ENCODE measurements at regions not wholly inside any gene's neighbourhood (a gene's known extent, or its start where the extent isn't known, plus 50 kb on each side); places are given as distances from the start of the nearest gene placed in this dataset.

DNA sequence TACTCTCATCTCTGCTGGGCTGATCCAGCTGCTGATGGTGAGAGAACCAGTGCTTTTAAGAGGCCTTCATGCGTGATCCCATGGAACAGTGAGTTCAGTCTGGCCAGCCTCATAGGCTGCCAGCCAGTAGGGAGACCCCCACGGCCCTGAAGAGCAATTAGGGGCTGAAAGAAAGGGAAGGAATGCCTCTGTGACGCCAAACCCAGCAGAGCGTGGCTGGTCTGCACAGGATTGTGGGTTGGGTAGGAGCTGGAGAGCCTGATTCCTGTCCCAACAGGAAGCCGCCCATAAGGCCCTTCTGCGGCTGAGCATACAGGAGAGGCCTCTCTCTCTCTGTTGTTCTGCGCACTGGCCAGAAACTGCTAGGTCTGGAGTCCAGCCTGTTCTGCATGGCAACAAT lies 181.5 kb upstream of the E2F8 start:
- TF ChIP-seq EZH2 (IDR thresholded peaks at IDR 0.05; ENCODE audit: borderline replicate concordance, insufficient read depth, low read depth, low read length, poor library complexity, severe bottlenecking): no peak
- TF ChIP-seq, protein P1, sequence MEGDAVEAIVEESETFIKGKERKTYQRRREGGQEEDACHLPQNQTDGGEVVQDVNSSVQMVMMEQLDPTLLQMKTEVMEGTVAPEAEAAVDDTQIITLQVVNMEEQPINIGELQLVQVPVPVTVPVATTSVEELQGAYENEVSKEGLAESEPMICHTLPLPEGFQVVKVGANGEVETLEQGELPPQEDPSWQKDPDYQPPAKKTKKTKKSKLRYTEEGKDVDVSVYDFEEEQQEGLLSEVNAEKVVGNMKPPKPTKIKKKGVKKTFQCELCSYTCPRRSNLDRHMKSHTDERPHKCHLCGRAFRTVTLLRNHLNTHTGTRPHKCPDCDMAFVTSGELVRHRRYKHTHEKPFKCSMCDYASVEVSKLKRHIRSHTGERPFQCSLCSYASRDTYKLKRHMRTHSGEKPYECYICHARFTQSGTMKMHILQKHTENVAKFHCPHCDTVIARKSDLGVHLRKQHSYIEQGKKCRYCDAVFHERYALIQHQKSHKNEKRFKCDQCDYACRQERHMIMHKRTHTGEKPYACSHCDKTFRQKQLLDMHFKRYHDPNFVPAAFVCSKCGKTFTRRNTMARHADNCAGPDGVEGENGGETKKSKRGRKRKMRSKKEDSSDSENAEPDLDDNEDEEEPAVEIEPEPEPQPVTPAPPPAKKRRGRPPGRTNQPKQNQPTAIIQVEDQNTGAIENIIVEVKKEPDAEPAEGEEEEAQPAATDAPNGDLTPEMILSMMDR (IDR thresholded peaks at IDR 0.05): no peak
- ATAC-seq (ENCODE audit: low read depth) (no peak), DNase-seq (no peak)
- H3K4me3 Mint-ChIP-seq: no peak overlapping the region
- Histone ChIP-seq H3K9ac (ENCODE audit: low read length) (no peak overlapping the region), H3K4me3 (ENCODE audit: control extremely low read depth in 1 of 5, extremely low read depth in 1 of 5, insufficient read depth in 1 of 5, low read depth in 2 of 5, low read length in 4 of 5) (no peak overlapping the region), H3K9me3 (ENCODE audit: control extremely low read depth in 1 of 3, control insufficient read depth in 2 of 3, insufficient read depth in 1 of 3, low read length in 2 of 3) (no peaks in the 10 kb centered on the region), H3K4me1 (ENCODE audit: control insufficient read depth in 2 of 2, insufficient read depth in 2 of 2, low read length in 2 of 2) (peaks cover 3 to 8% of the 10 kb centered on the region in 2 donors), H4K20me1 (ENCODE audit: control insufficient read depth, insufficient read depth, low read length, poor library complexity, severe bottlenecking) (no peaks in the 10 kb centered on the region), H3K27me3 (replicated peaks in 1 of 4; ENCODE audit: control extremely low read depth in 1 of 4, control insufficient read depth in 3 of 4, insufficient read depth in 4 of 4, low read length in 3 of 4) (no peaks in the 10 kb centered on the region), H3K36me3 (replicated peaks in 1 of 2; ENCODE audit: control extremely low read depth in 1 of 2, control insufficient read depth in 1 of 2, extremely low read depth in 1 of 2, insufficient read depth in 2 of 2, low read length in 1 of 2) (no peaks in the 10 kb centered on the region), H3K79me2 (ENCODE audit: control insufficient read depth, insufficient read depth, low read length) (no peaks in the 10 kb centered on the region), H3K4me2 (replicated peaks; ENCODE audit: low read depth, low read length, poor library complexity, severe bottlenecking) (no peak overlapping the region), H2AFZ (ENCODE audit: insufficient read depth, low read depth, low read length, poor library complexity, severe bottlenecking) (no peak overlapping the region), H3K27ac (ENCODE audit: low read length in 2 of 2) (no peak overlapping the region)
- no peak overlapping the region for H3K27ac Mint-ChIP-seq
- peaks cover 6% of the 10 kb centered on the region for H3K4me1 Mint-ChIP-seq
- intact Hi-C loops (cut with micrococcal nuclease): no loop called here
- 85% methylated on average over 5 of the region's 7 CpGs for whole genome bisulfite sequencing (ENCODE audit: insufficient coverage)
- peaks cover 17% of the 10 kb centered on the region for H3K27me3 Mint-ChIP-seq
- peaks cover 3% of the 10 kb centered on the region for H3K9me3 Mint-ChIP-seq (ENCODE audit: insufficient read depth)
- CTCF ChIA-PET: no interaction called here
- POLR2A ChIA-PET: no interaction called here

DNA sequence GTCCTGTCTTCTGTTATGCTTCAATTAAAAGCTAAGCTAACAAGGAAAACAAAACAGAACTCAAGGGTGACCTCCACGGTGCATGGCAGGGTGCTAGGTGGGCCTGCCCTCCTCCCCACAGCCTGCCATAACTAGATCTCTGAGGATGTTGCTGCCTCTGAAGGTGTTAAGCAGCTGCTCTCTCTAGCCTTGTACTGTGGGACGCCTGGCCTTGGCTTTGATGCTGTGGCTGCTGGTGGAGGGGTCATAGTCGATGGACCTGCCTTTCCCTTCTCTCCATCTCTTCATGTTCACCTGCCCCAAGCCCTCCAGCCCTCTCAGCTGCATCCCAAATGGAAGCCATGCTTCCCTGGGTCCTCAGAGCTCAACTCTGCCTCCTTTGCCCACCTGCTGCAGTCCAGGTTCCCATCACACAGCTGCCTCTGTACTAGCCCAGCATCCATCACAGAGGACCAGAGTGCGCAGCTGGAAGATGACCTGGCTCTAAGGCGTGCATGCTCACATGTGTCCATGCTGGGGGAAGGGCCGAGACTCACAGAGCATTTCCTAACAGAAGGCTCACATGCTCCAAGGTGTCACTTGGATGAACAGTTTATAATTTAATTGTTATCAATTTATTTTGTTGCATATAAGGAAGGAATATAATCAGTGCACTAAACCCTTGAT lies 180.3 kb upstream of the E2F8 start:
- ChIA-PET POLR2A (no interaction called here), CTCF (no interaction called here)
- no peaks in the 10 kb centered on the region for H3K27me3 ChIP-seq (replicated peaks in 1 of 4; ENCODE audit: control extremely low read depth in 1 of 4, control insufficient read depth in 3 of 4, insufficient read depth in 4 of 4, low read length in 3 of 4)

More for the DNA sequence above, 180.3 kb upstream of the E2F8 start:
- Histone ChIP-seq H3K9me3 (ENCODE audit: control extremely low read depth in 1 of 3, control insufficient read depth in 2 of 3, insufficient read depth in 1 of 3, low read length in 2 of 3) (no peaks in the 10 kb centered on the region), H3K4me3 (ENCODE audit: control extremely low read depth in 1 of 5, extremely low read depth in 1 of 5, insufficient read depth in 1 of 5, low read depth in 2 of 5, low read length in 4 of 5) (no peak overlapping the region), H3K4me2 (replicated peaks; ENCODE audit: low read depth, low read length, poor library complexity, severe bottlenecking) (no peak overlapping the region), H3K27ac (ENCODE audit: low read length in 2 of 2) (no peak overlapping the region), H2AFZ (ENCODE audit: insufficient read depth, low read depth, low read length, poor library complexity, severe bottlenecking) (no peak overlapping the region), H3K4me1 (ENCODE audit: control insufficient read depth in 2 of 2, insufficient read depth in 2 of 2, low read length in 2 of 2) (peaks cover under 1 to 3% of the 10 kb centered on the region in 2 donors), H3K36me3 (replicated peaks in 1 of 2; ENCODE audit: control extremely low read depth in 1 of 2, control insufficient read depth in 1 of 2, extremely low read depth in 1 of 2, insufficient read depth in 2 of 2, low read length in 1 of 2) (no peaks in the 10 kb centered on the region), H4K20me1 (ENCODE audit: control insufficient read depth, insufficient read depth, low read length, poor library complexity, severe bottlenecking) (no peaks in the 10 kb centered on the region), H3K79me2 (ENCODE audit: control insufficient read depth, insufficient read depth, low read length) (no peaks in the 10 kb centered on the region), H3K9ac (ENCODE audit: low read length) (no peak overlapping the region)
- no peak for DNase-seq
- Mint-ChIP-seq H3K27me3 (peaks cover 13% of the 10 kb centered on the region), H3K4me1 (peaks cover 3% of the 10 kb centered on the region), H3K9me3 (ENCODE audit: insufficient read depth) (peaks cover 3% of the 10 kb centered on the region), H3K27ac (no peak overlapping the region), H3K4me3 (no peak overlapping the region)
- 55% methylated on average over 3 of the region's 6 CpGs for WGBS (ENCODE audit: insufficient coverage)
- ATAC-seq (ENCODE audit: low read depth): no peak
- intact Hi-C loops (cut with micrococcal nuclease): no loop called here
- no peak for TF ChIP-seq EZH2 (IDR thresholded peaks at IDR 0.05; ENCODE audit: borderline replicate concordance, insufficient read depth, low read depth, low read length, poor library complexity, severe bottlenecking)
- TF ChIP-seq, protein P1 (IDR thresholded peaks at IDR 0.05): no peak

All from B cell (primary cell).